GM19463 (cell line): ENCODE measurements at regions not wholly inside any gene's neighbourhood (a gene's known extent, or its start where the extent isn't known, plus 50 kb on each side); places are given as distances from the start of the nearest gene placed in this dataset.
"Not testable (repeated sequence)": the region's sequence is repeated elsewhere in the genome, so short reads cannot be mapped to it uniquely, and the experiment has no call there.

Experiments used
- ATAC-seq: cut with Tn5 transposase; IDR thresholded peaks from one replicate; pipeline ENCODE4 v1.9.1; 2021; ENCODE audit warnings: mild to moderate bottlenecking, moderate library complexity; ENCODE audit not compliant: unreplicated experiment

DNA sequence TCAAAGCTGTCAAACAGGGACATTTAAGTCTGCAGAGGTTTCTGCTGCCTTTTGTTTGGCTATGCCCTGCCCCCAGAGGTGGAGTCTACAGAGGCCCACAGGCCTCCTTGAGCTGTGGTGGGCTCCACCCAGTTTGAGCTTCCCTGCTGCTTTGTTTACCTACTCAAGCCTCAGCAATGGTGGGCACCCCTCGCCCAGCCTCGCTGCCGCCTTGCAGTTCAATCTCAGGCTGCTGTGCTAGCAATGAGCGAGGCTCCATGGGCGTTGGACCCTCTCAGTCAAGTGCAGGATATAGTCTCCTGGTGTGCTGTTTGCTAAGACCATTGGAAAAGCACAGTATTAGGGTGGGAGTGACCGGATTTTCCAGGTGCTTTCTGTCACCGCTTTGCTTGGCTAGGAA is 477.6 kb upstream of the IL12A start:
- not testable (repeated sequence) for ATAC-seq

DNA sequence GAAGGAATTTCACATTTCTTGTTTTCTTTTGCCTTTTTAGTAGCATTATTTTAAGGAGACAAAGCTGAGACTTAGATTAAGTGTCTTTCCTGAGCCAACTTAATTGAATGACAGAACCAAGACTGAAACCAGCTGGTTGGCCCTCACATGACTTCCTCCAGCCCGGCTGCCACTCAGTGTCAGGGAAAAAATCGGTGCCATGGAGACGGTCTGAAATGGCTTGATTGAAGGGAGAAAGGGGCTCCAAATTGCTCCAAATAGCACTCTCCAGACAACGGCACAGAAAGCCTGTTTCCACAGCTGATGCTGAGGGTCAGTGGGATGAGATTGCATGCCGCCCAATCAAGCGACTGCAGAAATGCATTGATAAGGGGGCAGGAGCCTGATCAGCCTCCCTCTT is 475.2 kb upstream of the IL12A start:
- ATAC-seq = no peak

DNA sequence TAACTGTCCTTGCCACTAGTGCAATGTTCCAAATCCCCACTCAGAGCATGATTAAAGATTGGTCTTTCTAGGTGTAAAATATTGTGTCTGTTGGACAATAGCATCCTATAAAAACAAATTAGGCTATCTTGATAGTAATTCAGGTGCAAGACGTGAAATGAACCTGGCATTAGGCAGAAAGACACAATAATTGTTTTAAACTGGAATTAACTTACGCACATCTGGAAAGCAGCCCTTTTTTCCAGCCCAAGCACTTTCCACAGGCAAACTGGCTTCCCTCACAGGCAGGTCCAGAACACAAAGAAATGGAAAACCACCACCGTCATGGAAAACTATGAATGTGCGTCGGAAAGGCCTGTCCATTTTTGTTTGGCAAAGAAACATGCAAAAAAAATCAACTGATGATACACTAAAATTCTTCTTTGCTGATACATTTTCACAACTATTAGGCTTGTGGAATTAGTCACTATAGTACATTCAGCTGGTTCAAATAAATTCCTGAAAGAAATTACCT is 474.7 kb upstream of the IL12A start:
- ATAC-seq = no peak

DNA sequence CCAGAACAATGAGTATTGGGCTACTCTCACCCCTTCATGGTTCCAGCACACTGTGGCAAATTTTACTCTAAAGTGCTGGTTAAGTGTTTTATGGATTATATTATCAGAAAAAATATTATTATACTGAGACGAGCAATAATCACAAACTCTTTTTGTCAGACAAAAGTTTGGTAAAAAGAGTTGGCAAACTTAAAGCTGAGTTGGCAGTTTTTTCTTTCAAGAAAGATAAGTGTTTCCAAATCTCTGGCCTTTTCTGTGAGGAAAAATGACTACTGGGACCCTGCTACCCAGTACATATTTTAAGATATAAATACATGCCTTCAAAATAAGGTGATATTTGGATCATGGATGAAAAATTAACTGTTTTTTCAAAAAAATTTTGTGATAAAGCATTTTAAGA is 471.5 kb upstream of the IL12A start:
- no peak for ATAC-seq

DNA sequence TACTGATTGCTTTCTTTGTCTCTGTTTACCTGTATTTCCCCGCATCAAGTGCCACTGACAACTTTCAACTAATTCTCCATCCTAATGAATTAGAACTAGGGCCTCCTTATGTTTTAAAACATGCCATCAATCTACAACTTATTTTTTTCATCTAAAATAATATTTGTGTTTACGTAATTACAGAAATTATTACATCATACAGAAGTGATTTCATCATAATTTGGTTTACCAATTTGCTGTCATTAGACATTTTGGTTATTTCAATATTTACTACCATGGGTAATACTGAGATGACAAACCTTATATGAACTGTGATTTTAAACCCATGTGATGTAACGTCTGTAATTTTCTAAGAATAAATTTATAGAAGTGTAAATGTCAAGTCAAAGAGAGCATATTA is 468.0 kb upstream of the IL12A start:
- no peak for ATAC-seq

DNA sequence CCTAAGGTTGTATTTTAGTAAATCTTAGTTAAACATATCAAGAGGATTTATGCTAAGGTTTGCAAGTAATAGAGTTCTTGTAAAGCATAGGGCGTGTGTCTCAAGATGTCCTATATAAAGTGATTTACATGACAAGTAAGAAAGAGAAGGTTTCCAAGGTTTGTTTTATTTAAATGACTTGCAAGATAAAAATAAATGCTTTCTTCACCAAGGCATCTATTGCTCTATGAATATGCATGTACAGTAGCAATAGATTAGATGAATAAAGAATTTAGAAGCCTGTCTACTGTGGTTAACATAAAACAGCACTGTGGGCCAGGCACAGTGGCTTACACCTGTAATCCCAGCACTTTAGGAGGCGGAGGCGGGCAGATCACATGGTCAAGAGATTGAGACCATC is 466.4 kb upstream of the IL12A start:
- no peak for ATAC-seq

DNA sequence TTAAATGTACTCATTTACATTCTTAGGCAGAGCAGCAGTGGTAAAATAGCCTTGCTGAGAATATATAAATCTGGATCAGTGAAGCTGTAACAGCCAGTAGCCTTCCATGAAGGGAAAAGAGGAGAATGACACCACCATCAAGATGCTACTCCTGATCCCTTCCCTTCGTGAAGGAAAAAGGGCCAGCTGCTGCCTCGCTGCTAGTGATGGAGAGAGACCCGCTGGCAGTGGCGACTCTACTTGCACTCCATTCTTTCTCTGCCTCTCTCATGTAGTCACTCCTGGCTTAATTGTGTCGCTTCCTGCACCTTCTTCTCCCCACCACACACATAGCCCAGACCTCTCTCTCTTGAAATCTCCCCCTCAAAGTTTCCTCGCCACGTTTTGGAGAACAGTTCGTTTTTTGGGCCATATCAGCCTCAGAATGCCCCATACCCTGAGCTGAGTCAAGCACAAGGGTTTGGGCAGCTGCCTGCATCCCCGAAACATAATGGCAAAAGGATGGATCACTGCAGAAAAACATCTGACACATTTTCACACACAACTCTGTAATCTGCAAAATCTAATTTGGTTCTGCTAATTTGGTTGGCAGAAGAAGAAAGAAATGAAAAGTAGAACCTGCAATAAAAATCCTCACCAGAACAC is 460.3 kb upstream of the IL12A start:
- no peak for ATAC-seq

DNA sequence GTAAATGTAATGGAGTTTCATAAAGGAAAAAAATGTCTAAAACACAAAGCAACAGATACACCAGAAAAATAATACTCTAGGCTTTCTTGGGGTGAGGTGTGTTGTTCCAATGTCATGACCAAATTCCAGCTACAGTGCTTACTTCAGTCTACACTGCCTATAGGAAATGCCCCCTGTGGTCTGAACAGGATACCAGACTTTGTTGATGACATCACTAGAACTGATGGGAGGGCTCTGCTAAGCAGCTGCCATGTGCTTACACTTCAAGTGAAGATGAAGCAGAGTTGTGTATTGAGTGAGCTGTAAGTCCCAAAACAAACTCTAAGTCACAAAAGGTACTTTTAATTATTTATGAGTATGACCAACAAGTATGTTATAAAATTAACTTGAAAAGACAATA is 456.1 kb upstream of the IL12A start:
- ATAC-seq = no peak

DNA sequence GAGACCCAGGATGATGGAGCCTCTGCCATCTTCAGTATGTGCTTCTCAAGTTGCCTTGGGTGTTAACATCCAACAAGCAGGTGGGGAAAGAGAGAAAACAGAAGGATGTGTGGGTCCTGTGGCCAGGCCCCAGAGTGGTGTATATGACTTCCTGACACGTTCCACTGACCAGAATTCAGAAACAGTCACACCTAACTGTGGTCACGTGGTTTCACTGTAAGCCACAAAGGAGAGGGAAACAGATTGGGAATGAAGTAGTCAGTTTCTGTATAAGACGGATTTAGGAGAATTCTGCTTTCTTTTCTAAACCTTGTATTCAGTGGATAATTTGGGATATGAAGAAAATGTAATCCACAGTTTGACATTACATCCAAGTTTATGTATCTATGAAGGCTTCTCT is 454.1 kb upstream of the IL12A start:
- no peak for ATAC-seq

DNA sequence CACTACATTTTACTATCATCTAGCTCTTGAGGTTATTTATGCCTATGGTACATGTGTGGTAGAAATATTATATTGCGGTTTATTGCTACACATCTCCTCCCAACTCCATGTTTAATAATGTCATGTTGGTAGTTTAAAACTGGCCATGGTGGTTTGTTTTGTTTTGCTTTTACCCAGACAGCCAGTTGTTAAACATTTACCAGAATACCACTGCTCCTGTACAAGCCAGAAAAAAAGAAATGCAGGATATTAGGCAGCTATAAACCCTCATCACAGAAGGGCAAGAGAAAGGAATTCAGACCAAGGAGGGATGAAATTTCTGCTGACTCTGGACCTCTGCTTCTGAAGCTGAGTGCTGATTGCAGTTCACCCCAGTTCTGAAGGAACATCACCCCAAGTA is 451.8 kb upstream of the IL12A start:
- no peak for ATAC-seq

DNA sequence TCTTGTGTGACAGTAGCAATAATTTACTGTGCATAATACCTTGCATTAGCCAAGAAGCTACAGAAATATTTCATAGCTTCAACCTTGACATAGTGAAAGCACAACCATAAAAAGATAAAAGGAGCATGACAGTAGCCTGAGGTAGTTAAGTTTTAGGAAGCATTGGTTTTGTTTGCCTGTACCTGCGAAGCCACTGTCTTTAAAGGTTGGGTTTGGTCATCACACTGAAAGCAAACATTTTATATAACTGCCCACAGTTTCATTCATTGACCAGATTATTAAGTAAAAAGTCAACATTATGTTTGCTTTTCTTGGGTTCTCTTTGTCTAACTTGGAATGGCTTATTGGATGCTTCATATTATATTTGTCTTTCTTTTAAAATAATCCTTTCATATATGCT is 450.1 kb upstream of the IL12A start:
- no peak for ATAC-seq

DNA sequence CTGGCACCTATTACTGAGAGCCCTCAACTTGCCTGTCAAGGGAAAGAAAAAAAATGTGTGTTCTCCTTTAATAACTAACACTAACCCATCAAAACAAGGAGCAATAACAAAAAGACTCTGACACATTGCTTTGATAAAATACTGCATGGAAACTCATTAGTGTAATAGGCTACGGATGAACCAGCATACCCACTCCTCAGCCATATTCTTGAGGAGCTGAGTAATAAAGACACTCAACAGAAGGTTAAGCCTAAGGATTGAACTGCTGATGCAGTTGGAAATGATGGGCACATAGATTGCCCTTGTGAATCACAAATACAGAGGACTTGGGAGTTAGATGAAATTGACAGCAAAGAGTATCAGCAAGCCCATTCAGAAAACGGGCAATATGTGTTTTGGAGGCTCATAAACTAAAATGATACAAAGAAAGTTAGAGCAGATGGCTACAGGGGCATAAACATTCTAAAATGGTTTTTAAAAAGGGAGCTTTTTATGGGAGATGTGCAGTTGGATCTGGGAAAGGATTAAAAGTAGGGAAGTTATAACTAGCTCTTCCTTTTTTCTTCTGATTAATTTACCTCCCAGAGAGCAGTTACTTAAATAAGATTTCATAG is 447.6 kb upstream of the IL12A start:
- no peak for ATAC-seq

DNA sequence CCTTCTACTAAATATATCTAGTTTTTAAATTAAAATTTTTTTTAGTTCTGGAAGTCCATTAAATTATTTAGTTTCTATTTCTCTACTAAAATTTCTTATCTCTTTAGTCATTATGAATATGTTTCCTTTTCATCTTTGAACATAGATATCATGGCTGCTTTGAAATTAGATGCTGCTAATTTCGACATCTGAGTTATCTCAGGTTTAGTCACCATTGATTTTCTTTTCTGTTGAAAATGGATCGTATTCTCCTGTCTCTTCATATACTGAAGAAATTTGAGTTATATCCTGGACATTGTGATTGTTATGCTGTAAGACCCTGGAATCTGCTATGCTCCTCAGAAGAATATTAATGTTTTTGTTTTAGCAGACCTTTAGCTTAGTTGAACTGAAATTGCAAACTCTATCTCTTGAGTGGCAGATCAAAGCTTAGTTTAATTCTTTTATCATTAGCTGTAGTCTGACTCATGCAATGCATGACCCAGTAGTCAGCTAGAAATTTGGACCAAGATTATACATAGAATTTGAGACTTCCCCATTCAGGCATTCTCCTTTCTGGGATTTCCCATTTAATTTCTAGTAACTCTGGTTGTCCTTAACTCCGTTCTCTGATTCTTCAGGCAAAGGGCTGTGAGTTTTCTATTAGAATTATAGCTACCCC is 439.8 kb upstream of the IL12A start:
- no peak for ATAC-seq

DNA sequence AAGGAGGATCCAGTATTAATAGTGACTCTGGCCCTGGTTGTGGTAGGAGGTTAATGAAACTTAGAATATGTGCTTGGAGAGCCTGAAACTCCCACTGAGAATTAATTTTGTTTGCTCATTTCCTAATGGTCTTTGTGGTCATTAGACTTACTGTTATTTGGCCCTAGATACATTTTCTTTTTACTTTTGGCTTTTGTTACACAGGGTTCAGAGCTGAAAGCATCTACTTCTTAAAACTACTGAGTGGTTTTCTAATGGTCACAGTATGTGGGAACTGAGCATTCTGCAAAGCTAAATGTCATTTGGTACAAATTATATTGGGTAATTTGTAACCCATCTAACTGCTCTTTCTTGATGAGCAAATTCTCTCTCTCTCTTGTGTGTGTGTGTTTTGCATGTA is 433.4 kb upstream of the IL12A start:
- ATAC-seq = no peak

DNA sequence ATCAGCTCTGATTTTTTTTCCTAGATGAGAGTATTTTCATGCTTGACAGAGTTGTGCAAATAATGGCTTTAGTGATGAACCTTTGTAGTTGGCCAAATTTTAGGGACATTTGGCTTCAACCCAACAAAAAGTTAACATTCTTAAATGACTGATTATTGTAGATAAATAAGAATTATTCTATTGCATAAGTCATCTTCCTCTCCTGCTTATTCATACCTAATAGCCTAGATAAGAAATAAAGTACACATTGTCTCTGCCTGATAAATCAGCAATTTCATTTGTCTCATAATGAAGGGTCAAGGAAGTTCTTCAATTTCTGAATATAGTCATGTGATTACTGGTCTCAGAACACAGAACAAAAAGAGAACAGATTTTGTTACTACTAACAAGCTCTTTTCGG is 428.9 kb upstream of the IL12A start:
- no peak for ATAC-seq

DNA sequence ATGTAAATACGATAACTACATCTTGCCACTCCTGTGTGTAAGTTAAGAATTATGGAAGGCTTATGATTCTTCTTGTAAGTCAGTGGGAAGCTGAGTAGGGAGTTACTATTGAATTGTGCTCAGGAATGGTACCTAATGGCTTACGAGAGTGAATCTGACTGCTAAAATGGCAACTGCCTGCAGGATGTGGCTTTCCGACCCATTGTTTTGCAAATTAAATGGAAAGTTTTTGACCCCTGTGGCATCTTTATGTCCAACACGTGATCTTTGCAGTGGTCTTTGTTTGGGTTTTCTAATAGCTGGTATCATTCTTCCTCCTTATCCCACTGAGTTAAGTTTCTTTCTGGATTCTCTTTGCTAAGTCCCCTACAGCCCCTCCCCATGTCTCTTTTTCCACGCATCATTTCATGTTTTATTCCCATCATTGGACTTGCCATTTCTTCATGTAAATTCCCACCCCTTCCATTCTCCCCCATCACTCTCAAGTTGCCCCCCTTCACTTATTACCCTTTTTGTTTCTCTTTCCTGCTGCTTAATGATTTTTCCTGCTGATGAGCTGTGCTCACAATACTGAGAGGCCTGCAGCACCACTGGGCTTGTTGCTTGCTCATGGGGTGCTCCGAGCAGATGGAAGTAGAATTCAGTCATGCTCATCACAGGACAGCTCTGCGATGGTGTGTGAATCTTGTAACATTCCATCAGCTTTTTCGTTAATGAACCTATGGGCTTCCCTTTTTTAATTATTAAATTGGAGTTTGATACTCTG is 428.2 kb upstream of the IL12A start:
- no peak for ATAC-seq

DNA sequence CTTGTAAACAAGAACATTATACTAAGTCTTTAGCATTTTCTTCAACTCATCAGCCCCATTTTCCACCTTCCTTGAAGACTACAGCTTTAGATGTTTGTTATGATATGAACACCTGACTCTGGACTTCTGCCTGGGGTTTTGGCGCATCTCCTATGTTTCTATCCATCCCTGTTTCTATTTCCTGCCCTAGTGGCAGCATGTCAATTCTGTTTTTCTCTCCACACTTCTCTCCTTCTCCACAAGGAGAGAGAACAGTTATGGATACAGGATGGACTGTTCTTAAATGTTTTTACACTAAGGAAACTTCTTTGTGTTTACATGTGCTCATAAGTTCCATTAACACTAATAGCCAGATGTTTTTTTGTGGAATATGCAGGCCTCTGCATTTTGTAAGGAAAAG is 423.3 kb upstream of the IL12A start:
- ATAC-seq = no peak

DNA sequence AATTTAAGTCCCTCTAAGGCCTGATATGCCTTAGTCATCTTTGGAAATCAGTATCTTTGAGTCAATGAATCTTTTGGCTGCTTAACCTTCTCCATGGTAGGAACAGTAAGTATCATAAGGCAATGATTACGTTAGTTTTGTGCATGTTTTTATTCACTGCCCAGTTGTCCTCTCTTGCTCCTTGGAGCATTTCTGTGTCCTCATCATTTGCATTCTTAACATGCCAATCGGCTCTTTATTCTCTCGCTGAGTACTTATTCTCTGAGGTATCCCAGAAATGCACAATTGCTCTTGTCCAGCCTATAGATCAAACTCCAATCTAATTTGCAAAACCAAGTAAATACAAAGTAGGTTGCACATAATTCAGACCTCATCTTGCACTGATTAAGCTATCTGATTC is 405.0 kb upstream of the IL12A start:
- no peak for ATAC-seq

DNA sequence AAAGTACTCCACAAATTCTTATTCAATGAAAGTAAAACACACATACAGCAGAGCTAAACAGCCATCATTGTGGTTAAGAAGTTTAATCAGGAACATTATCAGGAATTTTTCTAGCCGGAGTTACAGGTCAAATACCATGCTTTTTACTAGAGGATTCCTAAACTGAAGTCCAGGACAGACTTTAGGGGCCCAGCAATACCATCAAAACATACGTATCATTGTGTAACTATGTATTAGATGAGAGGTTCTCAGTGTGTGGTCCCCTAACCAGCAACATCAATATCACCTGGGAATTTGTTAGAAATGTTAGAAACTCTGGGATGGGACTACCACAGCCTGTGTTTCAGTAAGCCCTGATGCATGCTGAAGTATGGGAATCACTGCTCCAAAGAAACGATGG is 404.2 kb upstream of the IL12A start:
- ATAC-seq = no peak

DNA sequence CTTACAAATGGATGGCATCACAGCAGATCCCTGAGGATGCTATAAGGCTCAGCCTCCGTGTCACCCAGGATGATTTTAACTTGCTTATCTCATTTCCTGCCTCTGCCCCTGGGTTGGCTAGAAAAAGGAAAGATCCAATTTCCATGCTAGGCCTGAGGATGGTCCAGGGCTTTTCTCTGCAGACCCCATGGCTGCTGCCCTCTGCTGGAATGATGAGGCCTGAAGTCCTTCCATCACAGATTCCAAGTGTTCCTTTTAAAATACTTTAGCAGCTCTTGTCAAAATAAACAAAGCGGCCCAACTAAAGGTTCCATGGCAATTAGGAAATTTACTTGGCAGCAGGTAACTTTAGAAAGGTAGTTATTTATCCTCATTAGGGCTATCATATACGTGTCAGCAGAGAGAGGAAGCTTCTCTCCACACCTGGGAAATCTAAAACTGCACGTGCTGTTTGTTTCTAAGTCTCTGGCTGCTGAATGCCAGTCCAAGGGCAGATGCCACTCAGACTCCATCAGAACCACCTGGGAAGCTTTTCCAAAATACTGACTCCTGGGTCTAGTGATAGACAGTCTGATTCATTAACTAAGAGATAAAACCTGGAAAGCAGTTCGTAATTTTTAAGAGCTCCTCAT is 401.9 kb upstream of the IL12A start:
- ATAC-seq = no peak

DNA sequence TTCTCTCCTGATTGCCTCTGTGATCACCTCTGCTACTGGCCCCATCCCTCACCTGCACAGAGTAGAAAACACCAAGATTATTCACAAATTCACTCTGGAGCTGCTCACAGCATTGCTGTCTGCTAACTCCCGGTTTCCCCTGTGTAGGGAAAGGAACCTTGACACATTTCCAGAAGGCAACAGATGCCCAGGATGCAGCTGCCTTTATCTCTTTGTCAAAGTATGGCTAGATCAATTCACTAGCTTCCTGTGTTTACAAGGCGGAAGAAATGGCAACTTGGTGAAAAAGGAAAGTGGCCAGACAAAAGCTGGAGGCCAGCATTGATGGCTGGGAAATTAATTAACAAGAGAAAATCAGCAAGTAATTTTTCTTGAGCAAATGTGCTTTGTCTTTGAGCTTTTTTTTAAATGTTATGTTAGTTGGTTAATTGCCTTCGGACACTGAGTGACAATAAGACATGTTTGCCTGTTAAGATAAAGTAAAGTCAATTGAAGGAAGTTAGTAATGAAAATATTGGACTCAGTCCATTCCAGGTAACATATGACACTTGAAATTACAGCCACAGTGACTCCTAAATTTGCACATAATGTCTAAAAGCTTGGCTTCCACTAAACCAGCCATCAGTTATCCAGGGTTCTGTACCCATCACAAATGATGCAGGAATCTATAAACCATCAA is 394.6 kb upstream of the IL12A start:
- no peak for ATAC-seq
